Activated naive CD4-positive, alpha-beta T cell treated with anti-CD3 and anti-CD28 coated beads, Interleukin-2, amount 50 U/mL, for 72 hours (primary cell): ENCODE measurements at regions not wholly inside any gene's neighbourhood (a gene's known extent, or its start where the extent isn't known, plus 50 kb on each side); places are given as distances from the start of the nearest gene placed in this dataset.
"Not testable (repeated sequence)": the region's sequence is repeated elsewhere in the genome, so short reads cannot be mapped to it uniquely, and the experiment has no call there.

Source experiments
- ATAC-seq, 2 donors: fragments of 150-1000 bp; cut with Tn5 transposase; 2 replicates each; pipeline ENCODE4 v1.10.0; 2021; ENCODE audit warnings: mild to moderate bottlenecking in 2 of 2, moderate library complexity in 2 of 2
- DNase-seq, 2 donors: peaks; one replicate each; pipeline ENCODE4 v3.0.0; 2021 to 2022; ENCODE audit warnings: low spot score in 2 of 2
- H3K27ac Mint-ChIP-seq, 2 donors: one replicate each; pipeline ENCODE4 v1.8.0; 2022; ENCODE audit warnings: mild to moderate bottlenecking in 2 of 2, mixed read lengths in 2 of 2
- H3K36me3 Mint-ChIP-seq, 2 donors: one replicate each; pipeline ENCODE4 v1.8.0; 2022; ENCODE audit warnings: mixed read lengths in 2 of 2
- H3K9me3 Mint-ChIP-seq, 2 donors: one replicate each; pipeline ENCODE4 v1.8.0; 2022; ENCODE audit warnings: mixed read lengths in 2 of 2

DNA sequence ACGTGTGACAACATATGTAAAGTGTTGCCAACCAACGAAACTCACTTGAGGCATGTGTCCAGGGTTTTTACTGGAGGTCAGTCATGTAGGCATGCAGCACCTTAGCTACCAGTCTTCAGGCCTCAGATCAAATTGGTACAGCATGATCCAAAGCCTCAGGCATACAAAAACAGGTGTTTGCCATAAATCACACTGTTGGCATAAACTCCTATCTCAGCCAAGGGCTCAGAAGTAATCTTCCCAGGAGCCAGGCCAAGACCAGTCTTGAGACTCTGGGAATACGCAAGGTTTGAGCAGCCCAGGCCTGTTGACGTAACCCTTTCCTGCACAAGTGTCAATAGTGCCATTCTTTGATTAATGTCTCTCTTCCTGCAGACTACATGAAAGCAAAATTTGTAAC, 163.5 kb downstream of the PRL start:
- Mint-ChIP-seq H3K27ac (no peak overlapping the region), H3K9me3 (peaks cover 10 to 16% of the 10 kb centered on the region in 2 donors), H3K36me3 (no peaks in the 10 kb centered on the region)
- DNase-seq (no peak), ATAC-seq (no peak)

- no peaks in the 10 kb centered on the region for H3K36me3 Mint-ChIP-seq
- peaks cover 10 to 16% of the 10 kb centered on the region in 2 donors for H3K9me3 Mint-ChIP-seq
- H3K27ac Mint-ChIP-seq, result no peak overlapping the region
- DNase-seq (no peak), ATAC-seq (no peak)
These were observed 162.5 kb downstream of the PRL start for GRCh38 chr6:22134308-22134707.

GRCh38 chr6:22135395-22135794, 161.4 kb downstream of the PRL start:
- ATAC-seq, result no peak
- no peaks in the 10 kb centered on the region for H3K36me3 Mint-ChIP-seq
- no peak for DNase-seq
- H3K9me3 Mint-ChIP-seq, result peaks cover 10 to 11% of the 10 kb centered on the region in 2 donors
- no peak overlapping the region for H3K27ac Mint-ChIP-seq

GRCh38 chr6:22140736-22141135, 156.1 kb downstream of the PRL start:
- H3K27ac Mint-ChIP-seq, H3K9me3 Mint-ChIP-seq, DNase-seq, H3K36me3 Mint-ChIP-seq, ATAC-seq: not testable (repeated sequence)

- H3K36me3 Mint-ChIP-seq, result peaks cover 0 to 7% of the 10 kb centered on the region in 2 donors
- H3K27ac Mint-ChIP-seq, result no peak overlapping the region
These were observed 155.5 kb downstream of the PRL start for GRCh38 chr6:22141241-22141745.

DNA sequence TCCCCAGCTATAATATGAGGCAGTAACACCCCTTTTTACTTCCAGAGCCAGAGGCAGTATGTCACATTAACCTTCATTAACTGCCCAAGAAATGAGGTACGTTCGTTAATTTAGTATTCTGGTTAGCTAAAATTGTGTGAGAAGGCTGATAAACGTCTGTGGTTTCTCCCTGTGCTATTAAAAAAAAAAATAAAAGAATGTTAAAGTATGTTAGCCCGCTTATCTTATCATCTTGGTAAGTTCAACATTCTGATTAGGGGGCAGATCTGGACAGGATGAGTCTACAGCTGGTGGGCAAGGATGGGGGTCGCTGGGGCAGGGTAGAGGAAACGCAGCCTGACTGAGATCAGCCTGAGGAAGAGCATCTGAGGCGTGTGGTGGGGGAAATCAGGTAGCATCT, 154.0 kb downstream of the PRL start:
- Mint-ChIP-seq H3K9me3 (peaks cover 0 to 3% of the 10 kb centered on the region in 2 donors), H3K27ac (no peak overlapping the region), H3K36me3 (peaks cover 5 to 15% of the 10 kb centered on the region in 2 donors)
- no peak for DNase-seq
- ATAC-seq, result no peak

More at GRCh38 chr6:22141241-22141745, 155.5 kb downstream of the PRL start:
- peak in 1 of 2 donors; percentile 29 for ATAC-seq
- peaks cover 0 to 3% of the 10 kb centered on the region in 2 donors for H3K9me3 Mint-ChIP-seq
- no peak for DNase-seq

DNA sequence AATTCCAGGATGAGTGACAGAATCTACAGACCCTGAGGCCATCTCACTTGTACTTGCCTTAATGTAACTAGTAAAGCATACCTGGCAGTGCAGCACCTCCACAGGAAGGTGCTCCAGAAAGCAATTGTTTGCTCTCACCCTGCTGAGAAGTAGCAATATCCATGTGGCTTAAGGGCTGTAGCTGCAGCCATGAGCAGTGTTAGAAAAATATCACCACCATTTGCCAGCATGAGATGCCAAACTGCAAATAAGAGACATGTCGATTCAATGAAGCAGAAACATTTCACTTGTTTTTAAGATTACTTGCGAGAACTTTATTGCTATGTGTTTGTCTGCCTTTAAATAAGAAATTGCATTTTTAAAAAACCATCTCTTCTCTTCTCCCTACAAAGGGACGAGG, 151.5 kb downstream of the PRL start:
- H3K36me3 Mint-ChIP-seq, result peaks cover 5 to 23% of the 10 kb centered on the region in 2 donors
- H3K9me3 Mint-ChIP-seq, result peaks cover 0 to 3% of the 10 kb centered on the region in 2 donors
- ATAC-seq, result no peak
- no peak for DNase-seq
- H3K27ac Mint-ChIP-seq, result no peak overlapping the region

DNA sequence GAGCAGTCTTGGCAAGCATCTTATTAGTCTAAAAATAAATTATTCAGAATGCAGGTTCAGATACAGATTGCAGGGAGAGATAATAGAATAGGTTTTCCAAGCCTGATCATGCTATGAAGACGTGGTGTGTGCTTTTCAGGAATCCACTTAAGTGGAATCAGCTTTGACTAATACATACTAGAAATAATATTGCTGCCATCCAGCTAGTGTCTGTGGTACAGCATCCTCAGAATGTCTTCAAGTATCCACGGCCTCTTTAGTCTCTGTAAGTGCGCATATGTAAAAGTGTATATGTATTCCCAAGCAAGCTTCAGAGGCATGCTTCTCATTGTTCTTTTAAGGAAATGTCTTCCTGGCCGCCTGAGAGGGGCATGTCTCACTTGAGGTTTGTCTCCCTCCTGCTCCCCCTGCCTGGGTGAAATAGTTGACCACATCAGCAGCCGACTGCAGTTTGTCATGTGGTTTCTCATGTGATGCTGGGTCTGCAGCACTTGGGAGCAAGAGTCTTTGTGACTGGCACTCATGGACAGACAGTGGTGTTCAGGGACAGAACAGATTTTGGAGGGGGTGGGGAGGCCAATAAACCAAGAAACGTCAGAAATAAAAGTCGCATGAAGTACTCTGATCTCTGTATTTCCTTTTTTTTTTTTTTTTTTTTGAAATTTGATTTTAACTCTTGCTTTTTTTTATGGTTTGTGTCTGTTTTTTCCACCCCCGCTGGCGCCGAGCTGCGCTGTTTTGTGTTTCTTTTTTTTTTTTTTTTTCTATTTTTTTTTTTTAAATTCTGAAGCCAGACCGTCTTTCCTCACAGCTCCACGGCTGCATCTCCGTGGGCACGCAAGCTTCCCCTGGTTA, 150.8 kb downstream of the PRL start:
- DNase-seq (no peak), ATAC-seq (peak in 1 of 2 donors; percentile 36)
- peak overlapping the region in 1 of 2 donors; percentile 85 for H3K27ac Mint-ChIP-seq
- peaks cover 5 to 23% of the 10 kb centered on the region in 2 donors for H3K36me3 Mint-ChIP-seq
- H3K9me3 Mint-ChIP-seq, result peaks cover 0 to 3% of the 10 kb centered on the region in 2 donors

DNA sequence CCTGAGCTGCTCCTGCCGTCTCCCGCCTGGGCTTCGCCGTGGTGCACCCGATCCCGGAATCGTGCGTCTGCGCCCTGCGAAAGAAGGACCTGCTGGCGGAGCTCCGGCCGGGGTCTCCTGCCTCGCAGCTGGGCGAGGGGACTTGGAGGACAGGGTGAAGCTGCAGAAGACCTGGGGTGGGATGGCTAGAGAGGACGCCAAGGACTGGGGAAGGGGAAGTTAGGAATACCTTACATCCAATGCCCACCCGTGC, 150.2 kb downstream of the PRL start:
- DNase-seq, result no peak
- H3K36me3 Mint-ChIP-seq, result peaks cover 5 to 23% of the 10 kb centered on the region in 2 donors
- peaks cover 0 to 3% of the 10 kb centered on the region in 2 donors for H3K9me3 Mint-ChIP-seq
- H3K27ac Mint-ChIP-seq, result peak overlapping the region in 1 of 2 donors; percentile 85
- ATAC-seq, result no peak

GRCh38 chr6:22146931-22147701, 149.7 kb downstream of the PRL start:
- ATAC-seq (peak; percentile 22 to 26), DNase-seq (no peak)
- H3K27ac Mint-ChIP-seq, result peak overlapping the region in 1 of 2 donors; percentile 85
- peaks cover 0 to 3% of the 10 kb centered on the region in 2 donors for H3K9me3 Mint-ChIP-seq
- H3K36me3 Mint-ChIP-seq, result peaks cover 5 to 23% of the 10 kb centered on the region in 2 donors

- Mint-ChIP-seq H3K9me3 (peaks cover 0 to 3% of the 10 kb centered on the region in 2 donors), H3K27ac (peak overlapping the region in 1 of 2 donors; percentile 64), H3K36me3 (peaks cover 5 to 23% of the 10 kb centered on the region in 2 donors)
- no peak for DNase-seq
- ATAC-seq, result peak; percentile 46 to 63
These were observed 148.7 kb downstream of the PRL start for GRCh38 chr6:22147921-22148776.

DNA sequence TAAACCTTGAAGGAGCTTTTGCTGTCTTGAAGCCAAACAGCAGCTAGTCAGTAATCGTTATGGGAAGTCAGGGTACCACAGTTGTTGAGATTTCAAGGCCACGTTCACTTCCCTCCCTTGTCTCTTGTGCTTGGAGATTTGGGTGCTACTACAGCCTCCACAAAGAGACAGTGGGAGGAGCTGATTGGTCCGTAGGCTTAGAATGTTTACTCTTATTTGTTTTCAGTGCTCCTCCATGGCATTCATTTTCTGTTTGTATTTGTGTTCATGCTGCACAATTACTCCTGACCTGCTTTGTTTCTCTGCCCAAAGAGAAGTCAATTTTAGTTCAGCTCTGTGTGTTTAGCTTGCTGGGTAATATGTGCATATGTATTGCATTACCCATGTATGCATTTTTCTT, 147.7 kb downstream of the PRL start:
- no peak overlapping the region for H3K27ac Mint-ChIP-seq
- DNase-seq (no peak), ATAC-seq (no peak)
- peaks cover 5 to 23% of the 10 kb centered on the region in 2 donors for H3K36me3 Mint-ChIP-seq
- peaks cover 0 to 3% of the 10 kb centered on the region in 2 donors for H3K9me3 Mint-ChIP-seq

GRCh38 chr6:22149501-22150367, 147.1 kb downstream of the PRL start:
- Mint-ChIP-seq H3K9me3 (peaks cover 0 to under 1% of the 10 kb centered on the region in 2 donors), H3K36me3 (peaks cover 5 to 18% of the 10 kb centered on the region in 2 donors), H3K27ac (no peak overlapping the region)
- DNase-seq (no peak), ATAC-seq (no peak)

DNA sequence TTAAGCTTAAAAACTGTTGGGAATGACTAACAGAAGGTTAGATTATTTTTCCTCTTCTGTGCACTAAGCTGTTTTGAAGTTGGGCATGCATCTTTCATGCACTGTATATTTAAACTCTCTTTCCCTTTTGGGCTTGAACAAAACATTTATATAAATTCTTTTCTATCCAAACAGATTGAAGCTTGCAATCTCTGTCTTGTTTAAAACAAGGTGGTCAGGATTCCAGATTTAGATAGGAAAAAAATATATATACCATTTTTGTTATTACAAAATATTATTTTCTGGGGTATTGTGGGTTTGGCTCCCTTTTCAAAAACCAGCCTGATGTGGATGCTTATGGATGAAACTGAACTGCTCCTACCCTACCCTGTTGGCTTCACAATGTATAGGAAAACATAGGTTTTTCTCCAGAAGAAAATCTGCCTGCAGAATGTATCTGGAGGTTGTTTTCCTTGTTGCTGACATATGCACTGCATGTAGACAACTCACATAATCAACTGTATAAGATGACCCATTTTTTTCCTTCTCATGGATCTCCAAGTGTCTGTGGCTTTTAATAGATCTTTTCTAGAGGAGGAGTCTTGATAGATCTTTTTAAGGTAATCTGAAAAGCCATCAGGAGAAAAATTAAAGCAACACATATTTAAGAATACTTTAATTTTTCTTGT, 146.3 kb downstream of the PRL start:
- DNase-seq (no peak), ATAC-seq (no peak)
- H3K9me3 Mint-ChIP-seq, result no peaks in the 10 kb centered on the region
- peaks cover 5 to 16% of the 10 kb centered on the region in 2 donors for H3K36me3 Mint-ChIP-seq
- no peak overlapping the region for H3K27ac Mint-ChIP-seq

GRCh38 chr6:22151892-22152291, 144.9 kb downstream of the PRL start:
- Mint-ChIP-seq H3K27ac (no peak overlapping the region), H3K36me3 (peaks cover 2 to 13% of the 10 kb centered on the region in 2 donors), H3K9me3 (no peaks in the 10 kb centered on the region)
- no peak for ATAC-seq
- DNase-seq, result no peak
